Activated T-cell treated with anti-CD3 and anti-CD28 coated beads for 1 hour (primary cell): ENCODE measurements at regions not wholly inside any gene's neighbourhood (a gene's known extent, or its start where the extent isn't known, plus 50 kb on each side); places are given as distances from the start of the nearest gene placed in this dataset.
"Not testable (repeated sequence)": the region's sequence is repeated elsewhere in the genome, so short reads cannot be mapped to it uniquely, and the experiment has no call there.

ENCODE experiments used
- DNase-seq: peaks from one replicate; pipeline ENCODE4 v3.0.0-alpha.2; 2020; ENCODE audit warnings: low read depth

DNA sequence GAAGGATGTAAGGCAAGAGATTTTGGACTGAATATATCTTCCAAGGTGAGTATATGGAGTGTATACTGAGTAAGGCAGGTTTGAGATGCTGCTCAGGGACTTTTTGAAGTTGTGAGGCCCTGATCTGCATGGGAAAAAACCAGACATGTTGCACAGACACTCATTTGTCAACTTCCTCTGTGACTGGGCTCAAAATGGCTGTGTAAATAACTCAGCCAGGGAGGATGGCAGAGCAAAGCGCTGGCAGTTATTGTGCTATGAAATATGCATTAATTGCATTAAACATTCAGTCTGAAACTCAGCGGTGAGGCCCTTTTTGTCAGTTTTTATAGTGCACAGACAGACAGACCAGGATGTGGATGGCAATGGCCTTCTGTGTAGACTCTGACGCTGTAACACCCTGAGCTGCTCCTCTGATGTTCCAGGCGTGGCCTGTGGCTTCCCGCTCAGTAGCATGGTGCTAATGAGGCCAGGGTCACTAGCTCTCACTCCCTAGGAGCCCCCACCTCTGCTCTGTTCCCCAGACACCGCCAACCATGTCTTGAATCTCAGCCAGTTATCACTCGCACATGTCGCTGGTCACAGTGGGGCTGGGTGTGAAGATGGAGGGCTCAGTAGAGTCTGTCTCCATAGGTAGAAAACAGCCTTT lies 307.0 kb upstream of the PROX1 start:
- DNase-seq, result no peak

DNA sequence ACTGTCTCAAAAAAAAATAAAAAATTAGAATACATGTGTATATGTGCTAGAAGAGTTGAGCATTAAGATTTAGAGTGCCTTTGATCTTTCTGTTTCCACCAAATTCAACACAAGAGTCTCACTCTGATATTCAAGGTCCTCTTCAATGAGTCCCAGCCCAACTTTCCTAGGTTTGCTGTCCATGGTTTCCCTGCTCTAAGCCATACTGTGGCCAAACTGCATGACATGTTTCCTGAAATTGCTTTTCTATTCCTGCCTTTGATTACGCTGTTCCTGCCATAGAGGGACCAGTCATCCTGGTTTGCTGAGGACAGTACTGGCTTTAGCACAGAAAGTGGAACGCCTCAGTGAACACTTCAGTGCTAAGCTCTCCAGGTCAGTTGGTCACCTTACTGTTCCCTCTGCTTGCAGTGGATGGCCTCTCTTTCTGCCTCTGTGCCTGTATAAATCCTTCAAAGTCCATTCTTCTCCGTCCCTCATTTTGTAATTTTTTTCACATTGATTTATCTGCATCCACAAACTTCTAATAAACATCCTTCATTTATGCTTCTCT lies 305.9 kb upstream of the PROX1 start:
- no peak for DNase-seq

DNA sequence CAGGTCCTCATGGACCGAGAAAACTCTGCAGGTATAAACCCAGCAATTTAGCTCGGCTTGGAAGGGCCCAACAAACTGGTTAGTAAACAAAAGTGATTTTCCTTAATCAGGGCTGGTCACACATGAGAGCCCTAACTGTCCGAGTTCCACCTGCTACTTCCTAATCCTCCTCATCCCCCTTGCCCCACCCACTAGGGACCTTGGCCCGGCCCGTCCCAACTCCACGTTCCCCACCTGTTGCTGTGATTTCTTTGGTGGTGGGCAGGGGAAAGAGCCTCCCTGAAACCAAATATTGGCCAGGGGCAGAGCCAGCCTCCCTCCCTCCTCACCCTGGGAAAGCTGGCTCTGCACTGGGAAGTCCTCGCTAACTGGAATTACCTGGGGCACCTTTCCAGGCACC lies 304.2 kb upstream of the PROX1 start:
- DNase-seq, result no peak

DNA sequence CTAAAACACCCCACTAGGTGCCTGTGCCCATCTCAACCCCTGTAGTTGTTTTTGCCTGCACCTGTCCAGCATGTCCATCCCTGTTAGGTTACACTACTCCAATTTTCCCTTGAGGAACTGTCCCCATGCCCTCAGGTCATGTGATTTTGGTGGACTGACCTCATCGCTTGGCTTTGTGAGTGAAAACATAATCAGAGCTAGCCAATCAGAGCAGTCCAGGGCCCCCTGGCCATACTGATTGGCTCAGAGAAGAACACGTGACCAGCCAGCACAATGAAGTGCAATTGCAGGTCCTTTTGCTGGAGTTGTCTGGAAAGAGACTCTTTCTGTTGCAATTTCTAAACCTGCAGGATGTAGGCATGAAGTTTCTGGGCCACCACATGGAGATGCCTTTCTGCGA lies 303.3 kb upstream of the PROX1 start:
- DNase-seq, result no peak

DNA sequence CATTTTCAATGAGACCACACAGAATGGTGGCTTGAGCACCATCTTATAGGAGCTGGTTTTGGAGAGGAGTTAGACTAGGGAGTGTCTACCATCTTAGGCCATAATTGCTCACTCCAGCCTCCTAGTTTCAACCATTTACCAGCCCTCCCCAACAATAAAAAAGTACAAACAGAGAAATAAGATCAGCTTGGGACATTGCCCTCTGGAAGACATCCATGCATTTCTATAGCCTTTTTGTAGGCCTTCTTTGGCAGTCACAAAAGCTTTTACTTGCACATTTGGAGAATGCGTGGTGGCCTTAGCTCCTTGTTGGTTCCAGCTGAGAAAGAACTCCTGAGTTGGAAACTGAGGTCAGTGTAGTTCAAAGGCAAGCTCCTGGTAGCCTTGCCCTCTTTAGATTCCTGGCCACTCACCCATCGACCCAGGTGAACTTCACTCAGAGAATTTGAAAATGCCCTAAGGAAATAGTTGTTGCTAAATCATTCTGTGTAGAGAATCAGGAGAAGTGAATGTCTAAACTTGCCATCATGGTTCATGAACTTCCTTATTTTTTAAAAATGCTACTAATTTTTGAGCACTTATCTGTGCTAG lies 301.7 kb upstream of the PROX1 start:
- DNase-seq, result no peak

DNA sequence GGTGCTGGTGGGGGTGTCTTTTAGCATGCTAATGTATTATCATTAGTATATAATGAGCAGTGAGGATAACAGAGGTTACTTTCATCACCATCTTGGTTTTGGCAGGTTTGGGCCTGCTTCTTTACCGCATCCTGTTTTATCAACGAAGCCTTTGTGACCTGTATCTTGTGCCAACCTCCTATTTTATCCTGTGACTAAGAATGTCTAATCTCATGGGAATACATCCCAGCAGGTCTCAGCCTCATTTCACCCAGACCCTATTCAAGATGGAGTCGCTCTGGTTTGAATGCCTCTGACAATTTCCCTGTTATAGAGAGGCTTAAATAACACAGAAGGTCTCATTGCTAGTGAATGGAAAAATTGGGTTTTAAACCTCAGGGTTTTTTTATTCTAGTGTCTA lies 300.8 kb upstream of the PROX1 start:
- DNase-seq, result no peak

DNA sequence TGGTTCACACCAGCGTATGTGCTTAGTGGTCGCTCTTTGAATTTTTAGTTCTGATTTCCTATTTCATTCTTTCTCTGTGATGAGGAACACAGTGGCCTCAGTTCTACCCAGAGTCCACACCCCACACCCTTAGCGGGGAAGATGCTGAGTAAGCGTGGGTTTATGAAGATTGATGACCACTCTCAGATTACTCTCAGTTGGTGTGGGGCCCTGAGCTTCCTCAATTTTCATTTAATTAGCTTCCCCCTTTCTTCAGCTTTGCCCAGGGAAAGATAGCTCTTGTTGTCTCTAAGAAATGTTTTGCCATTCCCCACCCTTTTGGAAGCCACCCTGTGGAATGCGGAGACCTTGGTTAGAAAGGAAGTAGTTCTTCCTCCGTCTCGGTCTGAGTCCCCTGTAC lies 299.9 kb upstream of the PROX1 start:
- no peak for DNase-seq

DNA sequence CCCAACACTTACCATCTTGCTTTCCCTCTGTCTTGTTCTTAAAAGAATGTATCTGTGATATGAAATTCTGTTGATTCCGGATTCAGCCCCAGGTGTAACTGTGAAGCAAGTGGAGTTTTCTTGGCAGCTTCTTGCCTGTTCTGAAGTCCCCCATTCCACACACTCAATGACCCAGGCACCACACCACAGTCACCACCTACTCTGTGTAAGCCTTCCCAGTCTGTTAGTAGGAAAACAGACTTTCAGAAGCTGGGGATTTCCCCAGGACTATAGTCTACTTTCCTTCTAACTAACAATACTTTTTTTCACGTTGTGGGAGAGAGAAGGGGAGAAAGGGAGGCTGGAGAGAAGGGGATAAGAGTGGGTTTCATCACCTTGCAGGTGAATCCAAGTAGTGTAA lies 299.1 kb upstream of the PROX1 start:
- no peak for DNase-seq

DNA sequence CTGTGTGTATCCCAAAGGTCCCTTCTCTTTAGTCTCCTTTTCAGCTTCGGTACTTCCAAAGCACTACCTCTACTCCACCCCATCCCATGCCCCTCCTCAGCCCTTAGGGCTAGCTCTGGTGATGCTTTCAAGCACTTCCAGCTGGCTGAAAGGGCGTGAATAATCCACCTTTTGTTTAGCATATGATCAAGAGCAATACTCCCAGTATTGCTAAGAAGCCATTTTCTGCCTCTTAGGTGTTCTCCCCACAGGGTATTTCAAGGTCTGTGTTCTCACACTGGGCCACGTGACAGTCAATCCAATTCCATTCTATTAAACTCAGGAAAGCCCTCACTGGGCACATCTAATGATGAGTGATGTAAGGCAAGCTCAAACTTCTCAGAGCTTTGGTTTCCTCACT lies 298.5 kb upstream of the PROX1 start:
- no peak for DNase-seq

DNA sequence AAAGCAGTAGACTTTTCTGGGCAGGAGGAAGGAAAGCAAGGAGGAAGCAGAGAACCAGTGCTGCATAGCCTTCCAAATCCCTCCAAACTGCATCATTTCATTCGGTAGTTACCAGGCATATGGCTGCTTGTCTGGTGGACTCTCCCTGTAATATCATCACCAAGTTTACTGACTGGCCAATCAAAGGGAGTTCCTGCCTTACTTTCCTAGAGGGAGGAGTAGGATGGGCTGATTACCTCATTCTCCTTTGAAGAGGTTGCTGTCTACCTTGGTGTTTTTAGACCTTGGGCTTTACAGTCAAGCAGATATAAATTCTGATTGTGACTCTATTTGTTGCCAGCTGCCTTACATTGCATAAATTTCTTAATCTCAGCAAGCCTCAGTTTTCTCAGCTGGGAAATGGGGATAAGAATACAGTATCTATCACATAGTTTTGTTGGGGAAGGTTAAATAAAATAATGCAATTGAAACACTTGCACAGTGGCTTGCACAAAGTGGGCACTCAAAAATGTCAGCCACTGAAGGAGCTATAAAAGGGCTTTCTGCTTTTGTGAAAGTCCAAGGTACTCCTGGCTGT lies 297.3 kb upstream of the PROX1 start:
- no peak for DNase-seq

DNA sequence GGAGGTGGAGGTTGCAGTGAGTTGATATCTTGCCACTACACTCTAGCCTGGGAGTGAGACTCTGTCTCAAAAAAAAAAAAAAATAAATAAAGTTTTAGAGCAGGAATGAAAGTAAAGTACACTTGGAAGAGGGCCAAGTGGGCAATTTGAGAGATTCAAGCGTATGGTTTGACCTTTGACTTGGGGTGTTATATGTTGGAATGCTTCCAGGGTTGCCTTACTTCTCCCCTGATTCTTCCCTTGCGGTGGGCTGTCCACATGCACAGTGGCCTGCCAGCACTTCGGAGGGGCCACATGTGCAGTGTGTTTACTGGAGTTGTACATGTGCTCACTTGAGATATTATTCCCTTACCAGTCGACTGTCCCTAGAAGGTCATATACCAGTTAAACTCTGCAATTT lies 295.5 kb upstream of the PROX1 start:
- no peak for DNase-seq

DNA sequence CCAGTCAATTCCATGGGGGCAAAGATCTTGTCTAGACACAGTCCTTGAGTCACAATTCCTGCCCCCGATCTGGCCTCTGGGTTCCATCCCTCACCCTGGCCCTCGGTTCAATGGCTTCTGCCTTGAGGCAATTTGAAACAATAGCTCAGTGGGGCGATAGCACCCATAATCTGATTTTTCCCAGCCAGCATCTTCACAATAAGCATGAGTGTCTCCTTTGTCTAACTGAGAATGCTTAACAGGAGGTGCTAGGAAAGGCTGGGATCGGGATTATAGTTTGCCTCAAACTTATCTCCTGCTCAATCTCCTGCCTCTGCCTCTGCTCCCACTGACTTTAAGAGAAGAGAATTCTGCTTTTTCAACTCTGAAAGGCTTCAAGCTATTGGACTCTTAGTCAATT lies 293.9 kb upstream of the PROX1 start:
- no peak for DNase-seq

DNA sequence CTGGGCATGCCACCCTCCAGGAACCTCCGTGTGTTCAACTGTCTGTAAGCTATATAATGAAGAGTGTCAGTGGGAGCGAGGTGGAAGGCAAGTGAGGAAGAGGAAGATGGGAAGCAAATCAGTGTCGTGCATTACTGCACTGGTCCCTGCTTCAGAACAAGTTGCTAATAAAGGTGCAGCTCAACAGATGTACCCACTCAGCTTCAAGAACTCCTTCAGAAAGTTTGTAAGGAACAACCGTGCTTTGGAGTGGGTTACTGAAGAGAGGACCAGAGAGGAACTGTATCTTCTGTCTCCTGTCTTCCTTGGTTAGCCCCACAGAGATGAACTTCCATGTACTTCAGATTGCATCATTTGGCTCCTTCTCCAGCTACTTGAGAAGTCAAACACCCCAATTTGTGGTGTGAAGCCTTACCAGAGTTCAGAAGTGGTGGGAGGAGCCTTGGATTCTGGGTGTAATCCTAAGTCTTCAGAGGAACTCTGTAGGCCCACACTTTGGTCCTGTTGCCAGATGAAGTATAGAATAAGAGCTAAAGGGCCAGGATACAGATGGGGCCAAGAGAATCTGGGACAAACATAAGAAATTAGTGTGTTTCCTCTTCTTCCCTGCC lies 290.5 kb upstream of the PROX1 start:
- DNase-seq, result no peak

DNA sequence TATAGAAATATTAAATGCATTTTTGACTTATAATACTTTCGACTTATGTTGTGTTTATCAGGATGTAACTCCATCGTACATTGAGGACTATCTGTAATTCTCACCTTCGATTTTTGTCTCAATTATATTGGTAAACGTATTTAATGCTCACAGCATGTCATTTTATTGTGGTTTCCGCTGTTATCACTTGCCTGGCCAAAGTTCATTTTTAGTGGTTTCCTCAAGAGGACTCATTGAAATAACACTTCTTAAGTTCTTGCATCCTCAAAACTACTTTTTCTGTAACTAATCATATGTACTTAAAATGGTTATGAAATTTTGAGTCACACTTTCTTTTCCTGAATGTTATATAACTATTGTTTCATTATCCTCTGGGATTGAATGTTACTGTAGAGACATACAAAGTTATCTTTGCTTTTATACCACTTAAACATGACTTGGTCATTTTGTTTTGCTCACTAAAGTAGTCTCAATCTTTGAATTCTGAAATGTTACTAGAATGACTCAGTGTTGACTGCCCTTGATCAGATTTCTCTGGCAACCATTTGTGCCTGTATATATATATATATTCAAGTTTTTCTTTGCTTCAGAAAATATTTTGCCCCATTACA lies 289.6 kb upstream of the PROX1 start:
- no peak for DNase-seq

DNA sequence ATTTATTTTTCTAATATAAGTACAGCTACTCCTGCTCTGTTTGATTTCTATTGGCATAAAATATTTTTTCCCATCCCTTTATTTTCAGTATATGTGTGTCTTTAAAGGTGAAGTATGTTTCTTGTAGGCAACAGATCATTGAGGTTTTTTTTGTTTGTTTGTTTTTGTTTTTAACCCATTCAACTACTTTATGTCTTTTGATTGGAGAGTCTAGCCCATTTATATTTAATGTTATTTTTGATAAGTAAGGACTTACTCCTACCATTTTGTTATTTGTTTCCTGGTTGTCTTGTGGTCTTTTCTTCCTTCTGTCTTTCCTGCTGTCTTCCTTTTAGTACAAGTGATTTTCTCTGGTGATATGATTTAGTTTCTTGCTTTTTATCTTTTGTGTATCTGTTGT lies 285.1 kb upstream of the PROX1 start:
- no peak for DNase-seq

DNA sequence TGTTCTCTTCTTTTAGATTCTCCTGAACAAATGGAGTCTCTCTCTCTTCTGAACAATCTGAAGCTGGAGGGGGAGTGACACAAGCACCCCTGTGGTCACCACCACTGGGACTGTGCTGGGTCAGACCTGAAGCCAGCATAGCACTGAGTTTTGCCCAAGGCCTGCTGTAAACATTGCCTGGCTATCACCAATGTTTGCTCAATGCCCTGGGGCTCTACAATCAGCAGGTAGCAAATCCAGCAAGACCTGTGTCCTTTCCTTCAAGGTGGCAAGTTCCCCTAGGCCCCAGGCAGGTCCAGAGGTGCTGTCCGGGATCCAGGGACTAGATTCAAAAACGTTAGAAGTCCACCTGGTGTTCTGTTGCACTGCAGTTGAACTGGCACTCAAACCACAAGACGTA lies 282.8 kb upstream of the PROX1 start:
- no peak for DNase-seq

DNA sequence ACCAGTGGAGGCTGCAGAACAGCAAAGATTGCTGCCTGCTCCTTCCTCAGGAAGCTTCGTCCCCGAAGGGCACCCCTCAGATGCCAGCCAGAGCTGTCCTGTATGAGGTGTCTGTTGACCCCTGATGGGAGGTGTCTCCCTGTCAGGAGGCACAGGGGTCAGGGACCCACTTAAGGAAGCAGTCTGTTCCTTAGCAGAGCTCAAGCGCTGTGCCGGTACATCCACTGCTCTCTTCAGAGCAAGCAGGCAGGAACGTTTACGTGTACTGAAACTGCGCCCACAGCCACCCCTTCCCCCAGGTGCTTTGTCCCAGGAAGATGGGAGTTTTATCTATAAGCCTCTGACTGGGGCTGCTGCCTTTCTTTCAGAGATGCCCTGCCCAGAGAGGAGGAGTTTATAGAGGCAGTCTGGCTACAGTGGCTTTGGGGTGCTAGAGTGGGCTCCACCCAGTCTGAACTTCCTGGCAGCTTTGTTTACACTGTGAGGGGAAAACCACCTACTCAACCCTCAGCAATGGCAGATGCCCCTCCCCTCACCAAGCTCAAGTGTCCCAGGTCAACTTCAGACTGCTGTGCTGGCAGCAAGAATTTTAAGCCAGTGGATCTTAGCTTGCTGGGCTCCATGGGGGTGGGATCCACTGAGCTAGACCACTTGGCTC lies 275.8 kb upstream of the PROX1 start:
- DNase-seq, result not testable (repeated sequence)

DNA sequence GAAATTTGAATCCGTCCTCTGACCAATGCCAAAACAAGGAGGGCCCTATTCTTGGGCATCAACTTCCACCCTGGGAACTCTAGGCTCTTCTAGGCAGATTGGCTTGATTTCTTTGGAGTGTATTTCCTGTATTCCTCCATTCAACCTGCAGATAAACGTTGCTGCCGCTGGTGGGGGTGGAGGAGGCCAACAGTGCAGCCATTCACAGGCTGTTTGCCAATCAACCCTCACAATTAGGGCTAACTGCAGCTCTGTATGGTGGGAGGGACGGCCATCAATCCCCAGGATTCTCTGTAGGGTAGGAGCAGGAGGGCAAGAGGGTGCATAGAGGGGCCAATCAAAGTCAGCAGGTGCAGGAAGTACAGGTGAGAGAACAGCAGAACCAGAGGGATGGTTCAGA lies 273.1 kb upstream of the PROX1 start:
- no peak for DNase-seq

DNA sequence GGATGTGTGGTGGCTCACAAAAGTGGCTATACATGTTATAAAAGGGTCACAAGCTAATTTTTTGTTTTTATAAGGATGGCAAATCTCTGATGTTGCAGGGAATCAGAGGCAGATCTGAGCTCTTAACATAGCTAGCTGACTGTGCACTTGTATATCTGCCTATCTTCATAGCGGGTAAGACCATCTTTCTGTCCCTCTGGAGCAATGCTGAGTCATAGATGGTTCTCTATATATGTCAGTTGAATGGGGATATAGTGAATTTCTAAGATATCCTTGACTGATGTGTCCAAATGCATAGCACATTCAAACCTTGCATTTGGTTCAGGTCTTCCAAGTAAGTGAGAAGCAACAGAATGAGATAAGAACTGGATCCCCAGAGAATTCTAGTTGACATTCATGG lies 272.6 kb upstream of the PROX1 start:
- no peak for DNase-seq

DNA sequence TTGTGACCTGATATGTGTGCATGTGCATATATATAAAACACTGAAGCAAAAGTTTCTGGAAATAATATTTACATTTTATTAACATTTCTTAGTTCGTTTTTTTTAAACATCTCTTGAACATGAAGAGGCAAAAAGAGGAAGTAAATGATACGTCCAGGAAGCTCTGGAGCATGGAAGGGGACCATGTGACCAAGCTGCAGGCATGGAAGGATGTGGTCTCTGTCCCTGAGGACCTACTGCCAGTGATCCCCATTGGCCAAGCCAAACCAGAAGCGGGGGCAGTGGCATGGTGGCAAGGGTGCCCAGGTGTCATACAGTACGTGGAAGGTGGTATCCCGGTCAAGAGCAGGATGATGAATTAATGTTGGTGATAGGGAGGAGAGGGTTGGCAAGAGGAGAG lies 268.3 kb upstream of the PROX1 start:
- no peak for DNase-seq

DNA sequence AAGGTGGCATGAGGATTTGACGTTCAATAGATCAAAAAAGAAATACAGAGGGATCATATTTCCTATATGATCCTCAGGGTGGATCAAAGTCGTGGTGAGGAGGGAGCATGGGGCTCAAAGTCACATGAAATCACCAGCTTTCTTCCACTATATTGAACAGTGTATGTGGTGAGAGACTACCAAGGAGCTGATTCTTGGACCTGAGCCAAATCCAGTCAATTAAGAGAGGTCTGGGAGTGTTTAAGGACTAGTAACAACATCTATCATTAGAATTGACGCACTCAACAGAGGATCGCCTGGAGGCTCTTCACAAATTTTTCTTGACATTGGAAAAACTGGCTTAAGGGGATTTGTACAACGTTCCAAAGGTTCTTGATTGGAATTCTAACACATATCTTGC lies 267.7 kb upstream of the PROX1 start:
- DNase-seq, result no peak

DNA sequence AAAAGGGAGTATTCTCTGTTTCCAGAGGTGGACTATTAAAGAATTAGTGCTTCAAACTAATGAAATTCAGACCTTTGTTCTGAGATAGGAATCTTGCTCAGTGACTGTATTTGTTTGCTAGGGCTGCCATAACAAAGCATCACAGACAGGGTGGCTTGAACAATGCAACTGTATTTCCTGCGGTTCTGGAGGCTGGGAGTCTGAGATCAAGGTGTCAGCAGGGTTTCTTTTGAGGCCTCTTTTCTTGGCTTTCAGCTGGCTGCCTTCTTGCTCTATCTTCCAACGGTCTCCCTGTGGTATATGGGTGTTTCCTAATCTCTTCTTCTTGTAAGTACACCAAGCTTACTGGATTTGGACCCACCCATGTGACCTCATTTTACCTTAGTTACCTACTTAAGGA lies 264.6 kb upstream of the PROX1 start:
- DNase-seq, result no peak
